Activated naive CD8-positive, alpha-beta T cell treated with anti-CD3 and anti-CD28 coated beads for 36 hours (primary cell): ENCODE measurements at regions not wholly inside any gene's neighbourhood (a gene's known extent, or its start where the extent isn't known, plus 50 kb on each side); places are given as distances from the start of the nearest gene placed in this dataset.
A peak's percentile ranks its signal among the peaks of the same experiment; 100 is the strongest.

Source experiments
- DNase-seq: peaks from one replicate; pipeline ENCODE4 v3.0.0; 2021
- H3K27ac Mint-ChIP-seq: one replicate; pipeline ENCODE4 v1.8.0; 2022; ENCODE audit warnings: mild to moderate bottlenecking, moderate library complexity, mixed read lengths
- H3K27me3 Mint-ChIP-seq: one replicate; pipeline ENCODE4 v1.8.0; 2022; ENCODE audit warnings: mild to moderate bottlenecking, mixed read lengths
- H3K36me3 Mint-ChIP-seq: one replicate; pipeline ENCODE4 v1.8.0; 2021; ENCODE audit warnings: mild to moderate bottlenecking, mixed read lengths
- H3K4me1 Mint-ChIP-seq: one replicate; pipeline ENCODE4 v1.8.0; 2021; ENCODE audit warnings: mixed read lengths
- H3K4me3 Mint-ChIP-seq: one replicate; pipeline ENCODE4 v1.8.0; 2022; ENCODE audit warnings: mild to moderate bottlenecking, moderate library complexity, mixed read lengths
- H3K9me3 Mint-ChIP-seq: one replicate; pipeline ENCODE4 v1.8.0; 2022; ENCODE audit warnings: mixed read lengths

DNA sequence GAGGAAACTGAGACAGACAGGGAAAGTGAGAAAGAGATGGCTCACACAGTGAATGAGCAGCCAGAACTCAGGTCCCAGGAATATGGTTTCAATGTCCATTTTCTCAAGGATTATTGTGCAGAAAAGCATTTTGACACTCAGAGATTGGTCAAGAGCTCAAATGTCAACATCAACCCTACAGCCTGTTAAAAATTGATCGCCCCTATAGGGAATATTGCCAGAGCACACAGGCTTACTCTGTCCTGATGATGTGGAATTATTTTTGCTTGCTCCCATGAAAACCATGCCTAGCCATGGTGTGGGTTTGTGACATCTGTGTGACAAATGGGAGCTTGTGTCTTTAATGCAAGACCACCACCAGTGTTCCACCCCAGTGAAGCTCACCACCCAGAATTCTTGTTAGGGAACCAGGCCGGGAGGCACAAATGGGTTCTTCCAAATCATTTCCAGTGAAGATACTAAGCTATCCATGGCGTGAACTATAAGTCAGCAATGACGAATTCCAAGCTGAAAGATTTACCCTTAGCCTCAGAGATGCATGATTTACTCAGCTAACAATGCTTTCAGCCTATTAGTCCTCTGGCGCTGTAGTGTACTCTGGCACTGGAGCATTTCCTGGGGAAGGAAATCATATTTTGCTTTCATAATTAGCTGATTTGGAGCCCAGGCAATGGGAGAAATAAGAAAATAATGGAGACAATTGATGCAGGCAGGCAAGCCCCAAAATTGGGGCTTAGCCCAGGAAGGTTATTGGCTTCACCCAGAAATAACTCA, 1188.2 kb upstream of the TMEM132C start:
- Mint-ChIP-seq H3K4me3 (no peak overlapping the region), H3K27me3 (peaks cover 23% of the 10 kb centered on the region), H3K27ac (no peak overlapping the region), H3K9me3 (no peaks in the 10 kb centered on the region), H3K4me1 (peaks cover 7% of the 10 kb centered on the region), H3K36me3 (no peaks in the 10 kb centered on the region)
- DNase-seq: no peak

DNA sequence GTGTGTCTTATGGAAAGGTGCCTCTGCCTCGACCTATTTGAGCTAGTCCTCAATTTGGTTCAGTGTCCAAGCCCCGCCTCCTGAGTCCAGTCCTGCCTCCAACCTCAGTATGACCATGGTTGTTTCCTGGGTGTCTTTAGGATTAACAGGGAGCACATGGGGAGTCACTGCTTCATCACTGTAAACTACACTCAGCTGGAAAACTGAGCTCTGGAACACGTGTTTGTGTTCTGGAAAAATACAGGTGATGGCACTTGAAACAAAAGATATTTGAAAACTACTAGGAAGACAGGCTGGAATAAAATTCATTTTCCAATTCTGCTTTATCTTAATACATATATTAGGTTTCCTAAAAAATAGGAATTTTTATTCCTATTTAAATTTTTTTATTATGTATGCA, 1187.3 kb upstream of the TMEM132C start:
- no peak for DNase-seq
- Mint-ChIP-seq H3K4me1 (peaks cover 9% of the 10 kb centered on the region), H3K4me3 (no peak overlapping the region), H3K36me3 (no peaks in the 10 kb centered on the region), H3K27me3 (peaks cover 20% of the 10 kb centered on the region), H3K9me3 (no peaks in the 10 kb centered on the region), H3K27ac (no peak overlapping the region)

DNA sequence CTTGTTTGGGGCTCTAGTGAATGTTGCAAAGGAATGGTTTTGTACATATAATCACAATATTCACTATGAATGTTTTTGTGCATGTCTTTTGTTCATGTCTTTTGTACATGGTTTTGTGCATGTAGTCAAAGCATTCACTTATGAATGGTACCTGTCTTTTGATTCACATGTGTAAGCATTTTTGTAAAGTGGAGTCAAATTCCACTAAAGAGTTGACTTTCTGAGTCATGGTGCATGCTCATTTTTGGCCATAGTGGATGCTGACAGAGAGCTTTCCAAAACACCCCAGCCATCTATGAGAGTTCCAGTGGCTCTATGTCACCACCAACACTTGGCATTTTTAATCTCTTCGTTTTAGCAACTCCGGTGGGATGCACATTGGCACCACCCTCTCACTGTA, 1185.9 kb upstream of the TMEM132C start:
- H3K9me3 Mint-ChIP-seq: no peaks in the 10 kb centered on the region
- peaks cover 10% of the 10 kb centered on the region for H3K27me3 Mint-ChIP-seq
- no peaks in the 10 kb centered on the region for H3K36me3 Mint-ChIP-seq
- no peak overlapping the region for H3K4me3 Mint-ChIP-seq
- DNase-seq: no peak
- peaks cover 9% of the 10 kb centered on the region for H3K4me1 Mint-ChIP-seq
- H3K27ac Mint-ChIP-seq: no peak overlapping the region

DNA sequence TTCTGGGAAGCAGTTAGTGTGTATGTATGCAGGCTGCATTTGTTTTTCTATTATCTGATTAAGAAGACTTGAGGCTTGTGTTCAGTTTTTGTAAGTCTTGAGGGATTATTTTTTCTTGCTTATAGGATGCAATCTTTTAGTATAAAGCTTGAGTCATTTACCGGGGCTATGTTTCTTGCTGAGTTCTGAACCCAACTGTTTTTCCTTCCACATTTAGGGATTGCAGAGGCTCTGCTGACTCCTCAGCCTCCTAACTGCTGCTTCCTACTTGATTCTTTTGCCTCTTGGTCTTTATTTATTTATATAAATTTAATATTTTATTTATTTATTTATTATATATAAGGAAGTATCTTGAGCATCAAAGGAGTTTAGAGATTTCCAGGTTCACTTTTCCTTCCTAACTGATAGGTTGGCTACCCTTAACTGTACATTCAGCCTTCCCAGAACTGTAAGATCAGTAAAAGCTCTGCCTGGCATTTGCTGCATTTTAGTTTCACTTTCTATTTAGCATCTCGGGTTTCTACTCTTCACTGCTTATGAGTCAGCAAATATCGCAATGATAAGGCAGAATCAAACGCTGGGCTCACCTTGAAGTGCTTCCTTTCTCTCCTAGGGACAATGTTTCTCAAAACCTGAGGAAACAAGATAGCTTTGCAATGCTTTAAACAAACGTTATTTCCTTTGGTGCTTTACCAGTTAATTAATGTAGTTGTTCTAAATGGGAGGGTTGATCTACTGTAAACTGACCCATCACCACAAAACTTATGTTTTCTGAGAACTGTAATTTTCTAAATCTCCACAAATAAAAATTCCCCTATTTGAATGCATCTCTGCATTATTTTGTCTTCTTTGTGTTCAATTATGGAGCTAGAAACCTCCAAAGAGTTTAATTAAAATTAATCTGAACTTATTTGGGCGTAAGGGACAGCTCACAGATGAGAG, 1183.7 kb upstream of the TMEM132C start:
- peaks cover 9% of the 10 kb centered on the region for H3K4me1 Mint-ChIP-seq
- H3K4me3 Mint-ChIP-seq: peak overlapping the region; percentile 44
- H3K9me3 Mint-ChIP-seq: no peaks in the 10 kb centered on the region
- no peaks in the 10 kb centered on the region for H3K36me3 Mint-ChIP-seq
- DNase-seq: peak; percentile 2
- no peaks in the 10 kb centered on the region for H3K27me3 Mint-ChIP-seq
- H3K27ac Mint-ChIP-seq: peak overlapping the region; percentile 47

DNA sequence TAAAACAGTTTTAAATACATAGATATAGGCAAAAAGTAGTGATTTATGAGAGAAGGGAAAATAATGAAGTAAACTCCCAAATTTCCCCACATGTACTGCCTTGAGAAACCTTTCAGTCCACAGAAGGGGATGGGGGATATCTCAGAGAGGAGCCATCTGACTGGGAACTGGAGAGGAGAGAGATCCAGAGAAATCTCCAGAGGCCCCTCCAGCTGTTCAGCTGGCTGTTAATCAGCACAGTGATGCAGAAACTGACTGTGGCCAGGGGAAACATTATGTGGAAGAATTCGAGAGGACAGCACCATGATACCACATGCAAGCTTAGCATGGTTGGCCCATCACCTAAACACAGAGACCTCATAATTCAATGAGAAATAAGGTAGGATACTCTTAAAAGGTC, 1165.9 kb upstream of the TMEM132C start:
- H3K4me1 Mint-ChIP-seq: no peaks in the 10 kb centered on the region
- no peak overlapping the region for H3K27ac Mint-ChIP-seq
- H3K4me3 Mint-ChIP-seq: no peak overlapping the region
- no peak for DNase-seq
- no peaks in the 10 kb centered on the region for H3K9me3 Mint-ChIP-seq
- H3K36me3 Mint-ChIP-seq: no peaks in the 10 kb centered on the region
- peaks cover 6% of the 10 kb centered on the region for H3K27me3 Mint-ChIP-seq

DNA sequence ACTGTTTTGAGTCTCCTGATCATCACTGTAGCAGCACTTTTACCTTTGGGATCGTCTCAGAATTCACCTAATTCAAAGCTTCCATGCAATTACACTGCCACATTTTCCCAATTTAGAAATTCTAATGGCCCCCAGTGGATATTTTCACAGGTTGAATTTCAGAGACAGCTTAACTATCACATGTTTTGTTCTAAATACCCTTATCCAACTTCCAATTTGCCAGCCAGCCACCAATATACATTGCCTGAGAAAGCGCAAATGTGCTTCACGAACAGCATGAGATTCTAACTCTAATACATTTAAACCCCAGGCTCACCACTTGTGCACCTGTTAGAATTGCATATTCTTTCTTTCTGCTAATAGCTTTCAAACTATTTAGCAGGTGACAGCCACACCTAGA, 1160.9 kb upstream of the TMEM132C start:
- Mint-ChIP-seq H3K27ac (no peak overlapping the region), H3K27me3 (peaks cover 26% of the 10 kb centered on the region), H3K36me3 (no peaks in the 10 kb centered on the region), H3K4me3 (no peak overlapping the region), H3K4me1 (no peaks in the 10 kb centered on the region), H3K9me3 (no peaks in the 10 kb centered on the region)
- DNase-seq: no peak

DNA sequence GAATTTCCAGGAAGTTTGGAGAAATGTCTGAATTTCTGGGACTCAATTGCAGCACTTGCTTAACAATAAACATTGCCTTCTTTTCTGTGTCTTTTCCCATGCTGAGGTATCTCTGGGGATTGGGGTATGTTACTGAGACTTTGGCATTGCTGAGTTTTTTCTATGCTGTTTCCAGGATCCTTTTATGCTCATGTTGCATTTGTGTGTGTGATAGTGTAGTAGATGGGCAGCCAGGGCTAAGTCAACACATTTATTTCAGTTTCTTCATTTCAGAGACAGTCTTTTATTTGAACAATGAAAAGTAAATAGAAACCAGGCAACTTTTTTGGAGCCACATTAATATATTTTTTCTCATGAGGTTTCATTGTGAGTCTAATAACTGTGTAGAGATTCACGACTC, 1160.3 kb upstream of the TMEM132C start:
- peaks cover 20% of the 10 kb centered on the region for H3K27me3 Mint-ChIP-seq
- DNase-seq: no peak
- H3K9me3 Mint-ChIP-seq: no peaks in the 10 kb centered on the region
- no peak overlapping the region for H3K27ac Mint-ChIP-seq
- H3K4me3 Mint-ChIP-seq: no peak overlapping the region
- no peaks in the 10 kb centered on the region for H3K4me1 Mint-ChIP-seq
- no peaks in the 10 kb centered on the region for H3K36me3 Mint-ChIP-seq

DNA sequence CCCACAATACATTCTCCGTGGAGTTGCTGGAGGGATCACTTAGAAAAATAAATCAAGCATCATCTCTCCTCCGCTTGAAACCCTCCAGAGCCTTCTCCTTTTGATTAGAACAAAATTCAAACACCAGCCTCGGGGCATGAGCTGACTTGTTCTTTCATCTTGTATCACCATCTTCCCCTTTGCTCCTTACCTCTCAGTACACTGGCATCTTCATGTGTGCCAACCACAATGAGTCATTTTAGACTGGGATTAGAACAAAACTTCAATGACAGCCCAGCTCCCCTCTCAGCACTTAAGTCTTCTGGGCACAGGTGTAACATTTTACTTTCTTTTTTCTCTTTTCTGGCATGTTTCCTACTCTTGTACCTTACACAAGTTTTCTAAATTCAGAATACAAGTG, 1159.2 kb upstream of the TMEM132C start:
- no peaks in the 10 kb centered on the region for H3K36me3 Mint-ChIP-seq
- H3K4me3 Mint-ChIP-seq: no peak overlapping the region
- H3K9me3 Mint-ChIP-seq: no peaks in the 10 kb centered on the region
- H3K27ac Mint-ChIP-seq: no peak overlapping the region
- H3K27me3 Mint-ChIP-seq: peaks cover 20% of the 10 kb centered on the region
- no peak for DNase-seq
- no peaks in the 10 kb centered on the region for H3K4me1 Mint-ChIP-seq

DNA sequence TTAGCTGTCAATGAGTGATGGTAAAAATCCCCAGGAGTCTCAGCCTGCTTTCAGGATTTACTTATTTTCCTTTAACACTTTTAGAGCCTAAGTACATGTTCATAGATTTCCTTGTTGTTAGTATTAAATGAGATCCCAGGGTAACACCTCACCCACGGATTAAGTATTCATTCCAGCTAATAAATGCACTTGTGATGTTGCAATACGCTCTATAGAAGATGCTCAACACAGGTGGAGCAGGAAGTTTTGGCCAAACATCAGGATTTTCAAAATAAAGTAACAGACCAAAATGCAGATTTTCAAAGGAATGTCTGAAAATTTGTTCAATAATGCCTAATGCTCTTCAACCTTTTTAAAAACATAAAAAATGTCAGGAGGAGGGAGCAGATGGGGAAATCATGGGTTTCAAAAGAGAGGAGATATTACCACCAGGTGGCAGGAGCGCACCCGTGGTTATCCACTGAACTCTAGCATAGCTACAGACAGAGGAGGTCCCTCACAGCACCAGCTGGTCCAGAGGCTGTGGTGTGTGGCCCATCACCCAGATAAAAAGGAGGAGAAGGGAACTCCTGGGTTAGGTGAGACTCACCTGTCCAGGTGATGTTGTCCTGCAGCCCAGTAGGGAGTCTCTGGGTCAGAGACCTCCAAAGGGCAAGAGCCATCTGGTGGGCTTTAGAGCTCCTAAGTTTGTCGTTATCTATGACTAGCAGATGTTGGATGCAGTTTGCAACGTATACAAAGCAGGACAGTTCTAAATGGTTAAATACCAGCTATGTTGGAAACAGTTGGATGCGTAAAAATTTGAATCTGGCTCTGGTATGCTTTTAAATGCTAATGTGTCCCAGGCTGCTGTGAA, 1158.4 kb upstream of the TMEM132C start:
- no peaks in the 10 kb centered on the region for H3K36me3 Mint-ChIP-seq
- no peak overlapping the region for H3K4me3 Mint-ChIP-seq
- H3K4me1 Mint-ChIP-seq: no peaks in the 10 kb centered on the region
- DNase-seq: peak; percentile 39
- peaks cover 20% of the 10 kb centered on the region for H3K27me3 Mint-ChIP-seq
- H3K9me3 Mint-ChIP-seq: no peaks in the 10 kb centered on the region
- H3K27ac Mint-ChIP-seq: no peak overlapping the region

DNA sequence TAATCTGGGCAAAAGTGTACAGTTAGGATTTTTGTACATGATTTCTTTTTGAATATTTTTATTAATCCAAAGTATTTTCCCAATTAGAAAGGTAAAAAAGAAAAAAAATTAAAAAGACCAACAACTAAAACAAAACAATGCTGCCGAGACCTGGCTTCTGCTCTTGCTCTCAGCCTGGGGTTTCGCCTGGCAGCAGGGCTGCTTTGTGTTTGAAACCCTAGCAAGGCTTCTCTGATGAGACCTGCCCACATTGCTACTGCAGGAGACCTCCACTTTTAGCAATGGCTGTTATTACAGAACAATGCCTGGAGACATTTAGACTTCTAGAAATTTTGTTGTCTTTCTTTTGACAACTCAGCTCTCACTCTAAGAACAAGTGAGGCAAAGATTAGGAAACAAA, 1153.0 kb upstream of the TMEM132C start:
- Mint-ChIP-seq H3K9me3 (no peaks in the 10 kb centered on the region), H3K27me3 (peaks cover 8% of the 10 kb centered on the region), H3K4me1 (no peaks in the 10 kb centered on the region), H3K27ac (no peak overlapping the region), H3K36me3 (no peaks in the 10 kb centered on the region), H3K4me3 (no peak overlapping the region)
- DNase-seq: no peak

DNA sequence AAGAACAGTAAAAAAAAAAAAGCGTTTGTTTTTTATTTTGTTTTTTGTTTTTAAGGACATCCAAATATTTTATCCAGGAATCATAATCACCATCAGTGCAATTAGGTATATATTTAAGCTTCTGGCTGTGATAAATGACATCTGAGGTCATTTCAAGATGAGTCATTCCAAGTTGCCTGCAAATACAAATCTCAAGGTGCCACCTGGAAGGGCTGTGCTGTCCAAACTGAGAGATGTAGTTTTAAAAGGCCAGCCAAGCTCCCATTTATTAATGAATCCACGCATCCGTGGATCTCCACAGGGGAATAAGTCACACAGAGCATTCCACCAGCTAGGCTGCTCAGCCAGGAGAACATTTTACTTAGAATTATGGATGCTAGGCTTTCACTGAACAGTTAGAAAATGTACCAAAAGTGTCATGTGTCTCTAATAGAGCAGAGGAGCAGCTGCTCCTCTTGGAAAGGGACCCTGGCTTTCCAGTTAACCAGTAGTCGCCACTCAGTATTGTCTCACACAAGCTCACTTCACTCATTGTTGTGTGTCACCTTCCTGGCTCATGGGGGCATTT, 1151.4 kb upstream of the TMEM132C start:
- no peaks in the 10 kb centered on the region for H3K27me3 Mint-ChIP-seq
- H3K4me3 Mint-ChIP-seq: no peak overlapping the region
- no peaks in the 10 kb centered on the region for H3K4me1 Mint-ChIP-seq
- H3K9me3 Mint-ChIP-seq: no peaks in the 10 kb centered on the region
- H3K27ac Mint-ChIP-seq: no peak overlapping the region
- H3K36me3 Mint-ChIP-seq: no peaks in the 10 kb centered on the region
- DNase-seq: no peak

DNA sequence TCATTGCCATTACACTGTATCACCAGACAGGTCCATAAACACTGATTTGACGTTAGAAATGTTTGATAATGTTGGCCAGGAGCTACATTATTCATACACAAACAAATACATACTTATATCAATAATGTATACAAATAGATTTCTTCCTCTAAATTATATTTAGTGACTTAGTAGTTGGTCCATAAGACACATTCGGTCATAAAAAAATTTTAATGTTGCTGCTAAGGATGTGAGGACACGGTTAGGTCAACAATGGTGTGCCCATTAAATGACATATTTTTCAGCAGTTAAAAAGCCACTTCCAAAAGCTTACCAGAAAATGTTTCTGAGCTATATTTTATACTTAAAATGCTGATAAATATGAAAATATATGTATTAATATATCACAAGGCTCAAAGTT, 1148.7 kb upstream of the TMEM132C start:
- no peaks in the 10 kb centered on the region for H3K27me3 Mint-ChIP-seq
- no peaks in the 10 kb centered on the region for H3K4me1 Mint-ChIP-seq
- no peak for DNase-seq
- no peaks in the 10 kb centered on the region for H3K9me3 Mint-ChIP-seq
- no peak overlapping the region for H3K4me3 Mint-ChIP-seq
- H3K27ac Mint-ChIP-seq: no peak overlapping the region
- no peaks in the 10 kb centered on the region for H3K36me3 Mint-ChIP-seq

DNA sequence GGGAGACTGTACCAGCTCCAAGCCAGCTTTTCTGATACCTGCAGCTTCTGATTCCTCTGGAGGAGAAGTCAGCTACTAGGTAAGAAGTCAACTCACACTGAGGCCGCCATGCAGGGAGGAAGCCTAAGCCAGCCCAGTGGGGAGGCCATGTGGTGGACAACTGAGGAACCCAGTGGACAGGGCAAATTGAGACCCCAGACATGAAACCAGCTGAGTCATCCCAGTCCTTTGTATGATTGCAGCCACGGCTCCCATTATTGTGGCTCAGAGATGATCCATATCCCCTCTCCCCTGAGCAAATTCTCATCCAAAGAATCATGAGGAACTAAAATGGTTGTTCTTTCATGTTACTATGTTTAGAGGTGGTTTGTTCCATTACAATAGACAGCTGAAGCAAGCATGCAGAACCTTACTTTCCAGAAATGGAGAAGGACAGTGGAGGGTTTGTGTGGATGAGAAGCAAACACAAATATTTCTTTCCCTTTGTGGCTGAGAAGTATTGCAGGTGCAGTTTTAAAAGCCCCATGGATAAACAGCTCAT, 1147.3 kb upstream of the TMEM132C start:
- Mint-ChIP-seq H3K4me1 (no peaks in the 10 kb centered on the region), H3K27ac (no peak overlapping the region), H3K4me3 (no peak overlapping the region), H3K27me3 (no peaks in the 10 kb centered on the region), H3K9me3 (no peaks in the 10 kb centered on the region), H3K36me3 (no peaks in the 10 kb centered on the region)
- no peak for DNase-seq

DNA sequence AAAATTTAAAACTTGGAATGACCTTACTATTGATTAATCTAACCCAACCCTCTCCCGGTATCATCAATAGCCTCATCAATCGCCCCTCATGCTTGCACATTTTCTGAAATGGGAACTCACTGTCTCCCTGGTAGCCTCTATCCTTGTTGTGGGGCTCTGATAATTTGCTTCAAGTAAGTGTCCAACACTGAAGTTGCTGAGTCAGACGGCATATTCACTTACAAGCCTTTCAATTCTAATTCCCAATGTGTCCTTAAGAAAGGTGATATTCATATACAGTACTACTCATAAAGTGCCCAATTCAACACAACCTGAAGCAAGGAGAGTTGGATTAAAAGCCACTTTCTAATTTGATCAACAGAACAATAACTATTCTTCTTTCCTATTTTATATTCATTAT, 1146.1 kb upstream of the TMEM132C start:
- H3K4me1 Mint-ChIP-seq: peaks cover 6% of the 10 kb centered on the region
- H3K27me3 Mint-ChIP-seq: no peaks in the 10 kb centered on the region
- H3K27ac Mint-ChIP-seq: no peak overlapping the region
- no peak for DNase-seq
- H3K9me3 Mint-ChIP-seq: no peaks in the 10 kb centered on the region
- no peak overlapping the region for H3K4me3 Mint-ChIP-seq
- no peaks in the 10 kb centered on the region for H3K36me3 Mint-ChIP-seq
